ENCODE measurements at regions not wholly inside any gene's neighbourhood (a gene's known extent, or its start where the extent isn't known, plus 50 kb on each side); places are given as distances from the start of the nearest gene placed in this dataset.

GRCh38 chr4:111945014-111945413 lies 200.2 kb upstream of the FAM241A start:
- TF ChIP-seq CEBPB (tag; IDR thresholded peaks at IDR 0.05) (no peak), ATF2 (CRISPR knock-in tag; IDR thresholded peaks at IDR 0.05) (no peak), EP300 (IDR thresholded peaks at IDR 0.05; ENCODE audit: low read length) (no peak), NR2C2 (CRISPR knock-in tag; IDR thresholded peaks at IDR 0.05) (no peak), NR2C2 (tag; IDR thresholded peaks at IDR 0.05) (no peak), PHF8 (IDR thresholded peaks at IDR 0.05; ENCODE audit: borderline replicate concordance, low read length) (no peak), SIN3A (IDR thresholded peaks at IDR 0.05; ENCODE audit: borderline replicate concordance in 2 of 2, control insufficient read depth in 1 of 2, low read depth in 2 of 2, low read length in 2 of 2) (no peak), SP2 (IDR thresholded peaks at IDR 0.05; ENCODE audit: extremely low read depth, low read depth, low read length, poor library complexity, severe bottlenecking) (no peak), MEIS2 (IDR thresholded peaks at IDR 0.05; ENCODE audit: partially characterized antibody) (no peak), MYC (IDR thresholded peaks at IDR 0.05; ENCODE audit: low read depth, low read length) (no peak), MYC (CRISPR knock-in tag; IDR thresholded peaks at IDR 0.05; ENCODE audit: borderline replicate concordance, low read depth) (no peak)
